Cardiac muscle cell (in vitro differentiated cells and primary cell): ENCODE measurements at regions not wholly inside any gene's neighbourhood (a gene's known extent, or its start where the extent isn't known, plus 50 kb on each side); places are given as distances from the start of the nearest gene placed in this dataset.

Experiments used
- DNase-seq, 2 donors: peaks; one replicate each; pipeline versions ENCODE4 v3.0.0 to v3.0.0-alpha.2; 2010 to 2017; ENCODE audit warnings: low read depth in 1 of 2, low spot score in 1 of 2
- H3K27ac ChIP-seq: fragments of 200-600 bp; sonication (generic); 2 replicates; pipeline ENCODE4 v1.5.1; 2016
- H3K27me3 ChIP-seq: fragments of 200-600 bp; sonication (generic); 2 replicates; pipeline ENCODE4 v1.6.0; 2016; ENCODE audit warnings: control low read depth
- H3K36me3 ChIP-seq: fragments of 200-600 bp; sonication (generic); 2 replicates; pipeline ENCODE4 v1.5.1; 2016; ENCODE audit warnings: control low read depth
- H3K4me1 ChIP-seq: fragments of 200-600 bp; sonication (generic); 2 replicates; pipeline ENCODE4 v1.8.1; 2017; ENCODE audit warnings: low read depth, mild to moderate bottlenecking, mixed run types
- H3K4me3 ChIP-seq: fragments of 200-600 bp; sonication (generic); 2 replicates; pipeline ENCODE4 v1.5.1; 2016; ENCODE audit warnings: mild to moderate bottlenecking
- H3K9me3 ChIP-seq: fragments of 200-600 bp; sonication (generic); 2 replicates; pipeline ENCODE4 v1.5.1; 2017; ENCODE audit warnings: low read depth, mild to moderate bottlenecking, control low read depth
- TF ChIP-seq, protein P1 (sequence below): IDR thresholded peaks from 2 replicates; pipeline ENCODE4 v1.5.1; 2012; ENCODE audit warnings: low read depth, mild to moderate bottlenecking, low read length

GRCh38 chr2:134023854-134024253, 230.0 kb upstream of the MGAT5 start:
- no peaks in the 10 kb centered on the region for H3K4me1 ChIP-seq
- no peak overlapping the region for H3K27ac ChIP-seq
- no peaks in the 10 kb centered on the region for H3K9me3 ChIP-seq
- no peak overlapping the region for H3K4me3 ChIP-seq
- DNase-seq, result no peak
- H3K36me3 ChIP-seq, result no peaks in the 10 kb centered on the region
- TF ChIP-seq, protein P1, sequence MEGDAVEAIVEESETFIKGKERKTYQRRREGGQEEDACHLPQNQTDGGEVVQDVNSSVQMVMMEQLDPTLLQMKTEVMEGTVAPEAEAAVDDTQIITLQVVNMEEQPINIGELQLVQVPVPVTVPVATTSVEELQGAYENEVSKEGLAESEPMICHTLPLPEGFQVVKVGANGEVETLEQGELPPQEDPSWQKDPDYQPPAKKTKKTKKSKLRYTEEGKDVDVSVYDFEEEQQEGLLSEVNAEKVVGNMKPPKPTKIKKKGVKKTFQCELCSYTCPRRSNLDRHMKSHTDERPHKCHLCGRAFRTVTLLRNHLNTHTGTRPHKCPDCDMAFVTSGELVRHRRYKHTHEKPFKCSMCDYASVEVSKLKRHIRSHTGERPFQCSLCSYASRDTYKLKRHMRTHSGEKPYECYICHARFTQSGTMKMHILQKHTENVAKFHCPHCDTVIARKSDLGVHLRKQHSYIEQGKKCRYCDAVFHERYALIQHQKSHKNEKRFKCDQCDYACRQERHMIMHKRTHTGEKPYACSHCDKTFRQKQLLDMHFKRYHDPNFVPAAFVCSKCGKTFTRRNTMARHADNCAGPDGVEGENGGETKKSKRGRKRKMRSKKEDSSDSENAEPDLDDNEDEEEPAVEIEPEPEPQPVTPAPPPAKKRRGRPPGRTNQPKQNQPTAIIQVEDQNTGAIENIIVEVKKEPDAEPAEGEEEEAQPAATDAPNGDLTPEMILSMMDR, result no peak
- H3K27me3 ChIP-seq, result no peaks in the 10 kb centered on the region

DNA sequence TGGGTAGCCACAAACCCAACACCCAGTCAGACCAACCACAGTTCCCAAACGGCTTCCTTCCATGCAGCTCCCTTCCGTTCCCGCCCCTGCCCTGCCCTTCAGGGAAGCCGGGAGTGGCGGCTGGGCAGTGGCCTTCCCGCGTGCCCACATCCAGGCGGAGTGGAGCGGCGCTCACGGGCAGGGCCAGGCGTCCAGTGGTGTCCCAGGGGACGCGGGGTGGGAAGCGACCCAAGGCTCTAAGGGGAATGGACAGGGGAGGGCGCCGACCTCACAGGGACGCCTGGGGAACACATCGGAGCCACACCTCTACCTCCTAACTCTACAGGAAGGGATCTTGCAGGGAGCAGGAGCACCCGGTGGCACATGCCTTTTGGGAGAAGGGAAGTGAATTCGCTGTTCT, 225.9 kb upstream of the MGAT5 start:
- TF ChIP-seq, protein P1, result no peak
- no peaks in the 10 kb centered on the region for H3K27me3 ChIP-seq
- no peaks in the 10 kb centered on the region for H3K9me3 ChIP-seq
- H3K4me1 ChIP-seq, result no peaks in the 10 kb centered on the region
- peak in 1 of 2 donors; percentile 2 for DNase-seq
- H3K4me3 ChIP-seq, result no peak overlapping the region
- H3K36me3 ChIP-seq, result no peaks in the 10 kb centered on the region
- H3K27ac ChIP-seq, result no peak overlapping the region

- no peak for DNase-seq
- TF ChIP-seq, protein P1, result no peak
- no peaks in the 10 kb centered on the region for H3K36me3 ChIP-seq
- no peaks in the 10 kb centered on the region for H3K9me3 ChIP-seq
- no peaks in the 10 kb centered on the region for H3K4me1 ChIP-seq
- no peak overlapping the region for H3K27ac ChIP-seq
- no peaks in the 10 kb centered on the region for H3K27me3 ChIP-seq
- no peak overlapping the region for H3K4me3 ChIP-seq
Observed at GRCh38 chr2:134029418-134029817, 224.5 kb upstream of the MGAT5 start.

GRCh38 chr2:134031539-134031938, 222.3 kb upstream of the MGAT5 start:
- Histone ChIP-seq H3K4me1 (no peaks in the 10 kb centered on the region), H3K36me3 (no peaks in the 10 kb centered on the region), H3K27me3 (no peaks in the 10 kb centered on the region), H3K4me3 (no peak overlapping the region), H3K27ac (no peak overlapping the region), H3K9me3 (no peaks in the 10 kb centered on the region)
- DNase-seq, result no peak
- TF ChIP-seq, protein P1, result no peak

DNA sequence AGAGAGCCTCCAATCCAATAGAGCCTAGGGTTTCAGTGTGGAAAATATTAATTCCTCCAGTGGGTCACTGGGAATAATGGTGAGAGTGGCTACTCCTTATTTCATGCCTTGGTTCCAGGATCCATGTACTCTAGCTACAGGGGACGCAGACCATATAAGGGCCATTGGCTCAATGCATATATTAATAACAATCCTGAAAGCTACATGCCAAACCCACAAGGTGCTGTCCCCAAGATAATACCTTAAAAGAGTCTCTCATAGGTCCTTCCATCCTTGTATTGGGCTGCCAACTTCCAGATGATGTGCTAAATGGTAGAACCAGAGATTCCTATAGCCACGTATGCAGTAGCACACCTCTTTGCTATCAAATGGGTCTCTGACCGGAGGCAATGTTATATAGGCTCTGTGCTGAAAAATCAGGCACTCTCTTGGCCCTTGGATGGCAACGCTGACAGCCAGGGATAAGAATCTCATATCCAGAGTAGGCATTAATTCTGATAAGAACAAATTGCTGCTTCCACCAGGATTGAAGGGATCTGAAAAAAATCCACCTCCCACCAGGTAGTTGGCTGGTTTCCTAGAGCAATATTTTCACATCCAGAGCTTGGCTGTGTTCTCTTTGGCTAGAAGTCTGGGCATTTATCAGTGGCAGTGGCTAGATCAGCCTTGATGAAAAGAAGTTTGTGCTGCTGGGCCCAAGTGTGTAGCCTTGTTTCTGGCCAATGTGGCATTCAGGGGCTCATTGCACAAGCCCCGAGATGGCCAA, 218.1 kb upstream of the MGAT5 start:
- DNase-seq, result no peak
- no peak overlapping the region for H3K27ac ChIP-seq
- TF ChIP-seq, protein P1, result no peak

More for the DNA sequence above, 218.1 kb upstream of the MGAT5 start:
- no peaks in the 10 kb centered on the region for H3K27me3 ChIP-seq
- no peaks in the 10 kb centered on the region for H3K4me1 ChIP-seq
- no peaks in the 10 kb centered on the region for H3K36me3 ChIP-seq
- H3K4me3 ChIP-seq, result no peak overlapping the region
- H3K9me3 ChIP-seq, result no peaks in the 10 kb centered on the region
